ENCODE measurements at regions not wholly inside any gene's neighbourhood (a gene's known extent, or its start where the extent isn't known, plus 50 kb on each side); places are given as distances from the start of the nearest gene placed in this dataset.

DNA sequence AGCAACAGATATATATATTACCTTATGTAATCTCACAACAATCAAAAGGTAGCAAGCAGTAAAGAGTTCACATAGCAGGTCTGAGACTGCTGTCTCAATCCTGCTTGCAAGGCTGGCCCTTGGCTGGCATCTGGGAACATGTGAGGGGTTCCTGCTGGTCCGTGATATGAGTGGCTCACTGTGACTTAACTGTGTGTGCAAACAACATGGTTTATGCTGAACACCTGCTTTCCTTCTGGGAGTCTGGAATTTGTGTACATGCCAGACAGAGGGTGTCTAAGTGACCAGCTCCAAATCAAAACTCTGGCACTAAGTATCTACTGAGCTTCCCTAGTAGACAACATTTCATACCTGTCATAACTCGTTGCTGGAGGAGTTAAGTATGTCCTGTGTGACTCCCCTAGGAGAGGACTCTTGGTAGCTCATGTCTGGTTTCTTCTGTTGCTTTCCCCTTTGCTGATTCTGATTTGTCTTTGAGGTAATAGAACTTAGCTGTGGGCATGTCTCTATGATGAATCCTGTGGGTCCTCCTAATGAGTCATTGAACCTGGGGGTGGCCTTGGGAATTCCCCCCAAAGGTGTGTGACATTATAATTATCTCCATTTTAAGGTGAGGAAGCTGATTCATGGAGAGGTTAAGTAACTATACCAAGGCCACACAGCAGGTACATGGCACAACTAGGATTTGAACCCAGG, 131.6 kb upstream of the NEDD9 start (continued):
- TF ChIP-seq TBL1XR1 (IDR thresholded peaks at IDR 0.05; ENCODE audit: low read depth, low read length) (no peak), BHLHE40 (IDR thresholded peaks at IDR 0.05; ENCODE audit: borderline replicate concordance in 1 of 2, low read depth in 2 of 2, low read length in 1 of 2) (no peak), RFX5 (IDR thresholded peaks at IDR 0.05; ENCODE audit: low read depth, low read length) (no peak), KAT2A (conservative IDR thresholded peaks at IDR 0.05; ENCODE audit: control insufficient read depth, low read depth, low read length) (no peak), RELA (IDR thresholded peaks at IDR 0.05; ENCODE audit: borderline replicate concordance, partially characterized antibody) (peak; percentile 31), TCF3 (IDR thresholded peaks at IDR 0.05; ENCODE audit: borderline replicate concordance, insufficient read depth, low read depth, low read length) (no peak), EP300 (IDR thresholded peaks at IDR 0.05; ENCODE audit: borderline replicate concordance in 1 of 2, control insufficient read depth in 1 of 2, low read depth in 2 of 2, low read length in 2 of 2) (no peak), SIX5 (IDR thresholded peaks at IDR 0.05; ENCODE audit: low read depth, low read length, severe bottlenecking) (no peak)
- TF ChIP-seq, protein P1, sequence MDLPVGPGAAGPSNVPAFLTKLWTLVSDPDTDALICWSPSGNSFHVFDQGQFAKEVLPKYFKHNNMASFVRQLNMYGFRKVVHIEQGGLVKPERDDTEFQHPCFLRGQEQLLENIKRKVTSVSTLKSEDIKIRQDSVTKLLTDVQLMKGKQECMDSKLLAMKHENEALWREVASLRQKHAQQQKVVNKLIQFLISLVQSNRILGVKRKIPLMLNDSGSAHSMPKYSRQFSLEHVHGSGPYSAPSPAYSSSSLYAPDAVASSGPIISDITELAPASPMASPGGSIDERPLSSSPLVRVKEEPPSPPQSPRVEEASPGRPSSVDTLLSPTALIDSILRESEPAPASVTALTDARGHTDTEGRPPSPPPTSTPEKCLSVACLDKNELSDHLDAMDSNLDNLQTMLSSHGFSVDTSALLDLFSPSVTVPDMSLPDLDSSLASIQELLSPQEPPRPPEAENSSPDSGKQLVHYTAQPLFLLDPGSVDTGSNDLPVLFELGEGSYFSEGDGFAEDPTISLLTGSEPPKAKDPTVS (IDR thresholded peaks at IDR 0.05; ENCODE audit: low read depth, low read length): no peak
- TF ChIP-seq, protein P2, sequence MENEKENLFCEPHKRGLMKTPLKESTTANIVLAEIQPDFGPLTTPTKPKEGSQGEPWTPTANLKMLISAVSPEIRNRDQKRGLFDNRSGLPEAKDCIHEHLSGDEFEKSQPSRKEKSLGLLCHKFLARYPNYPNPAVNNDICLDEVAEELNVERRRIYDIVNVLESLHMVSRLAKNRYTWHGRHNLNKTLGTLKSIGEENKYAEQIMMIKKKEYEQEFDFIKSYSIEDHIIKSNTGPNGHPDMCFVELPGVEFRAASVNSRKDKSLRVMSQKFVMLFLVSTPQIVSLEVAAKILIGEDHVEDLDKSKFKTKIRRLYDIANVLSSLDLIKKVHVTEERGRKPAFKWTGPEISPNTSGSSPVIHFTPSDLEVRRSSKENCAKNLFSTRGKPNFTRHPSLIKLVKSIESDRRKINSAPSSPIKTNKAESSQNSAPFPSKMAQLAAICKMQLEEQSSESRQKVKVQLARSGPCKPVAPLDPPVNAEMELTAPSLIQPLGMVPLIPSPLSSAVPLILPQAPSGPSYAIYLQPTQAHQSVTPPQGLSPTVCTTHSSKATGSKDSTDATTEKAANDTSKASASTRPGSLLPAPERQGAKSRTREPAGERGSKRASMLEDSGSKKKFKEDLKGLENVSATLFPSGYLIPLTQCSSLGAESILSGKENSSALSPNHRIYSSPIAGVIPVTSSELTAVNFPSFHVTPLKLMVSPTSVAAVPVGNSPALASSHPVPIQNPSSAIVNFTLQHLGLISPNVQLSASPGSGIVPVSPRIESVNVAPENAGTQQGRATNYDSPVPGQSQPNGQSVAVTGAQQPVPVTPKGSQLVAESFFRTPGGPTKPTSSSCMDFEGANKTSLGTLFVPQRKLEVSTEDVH (IDR thresholded peaks at IDR 0.05; ENCODE audit: low read depth, partially characterized antibody): no peak

Measured in GM12878 (cell line).